ENCODE measurements at regions not wholly inside any gene's neighbourhood (a gene's known extent, or its start where the extent isn't known, plus 50 kb on each side); places are given as distances from the start of the nearest gene placed in this dataset.
"Not testable (repeated sequence)": the region's sequence is repeated elsewhere in the genome, so short reads cannot be mapped to it uniquely, and the experiment has no call there.

- DNase-seq (ENCODE audit: low read depth): no peak
These were observed 248.5 kb upstream of the LMO3 start for GRCh38 chr12:16854465-16854864.

GRCh38 chr12:16849473-16849872 is 243.5 kb upstream of the LMO3 start:
- DNase-seq (ENCODE audit: low read depth): no peak

GRCh38 chr12:16844875-16845274 is 238.9 kb upstream of the LMO3 start:
- no peak for DNase-seq (ENCODE audit: low read depth)

- no peak for DNase-seq (ENCODE audit: low read depth)
These were observed 227.5 kb upstream of the LMO3 start for GRCh38 chr12:16833376-16834015.

GRCh38 chr12:16828891-16829290 is 222.9 kb upstream of the LMO3 start:
- no peak for DNase-seq (ENCODE audit: low read depth)

GRCh38 chr12:16807731-16808130 is 201.8 kb upstream of the LMO3 start:
- no peak for DNase-seq (ENCODE audit: low read depth)

GRCh38 chr12:16796168-16796567 is 190.2 kb upstream of the LMO3 start:
- no peak for DNase-seq (ENCODE audit: low read depth)

GRCh38 chr12:16789204-16789790 is 183.3 kb upstream of the LMO3 start:
- DNase-seq (ENCODE audit: low read depth): no peak

GRCh38 chr12:16788506-16789203 is 182.7 kb upstream of the LMO3 start:
- no peak for DNase-seq (ENCODE audit: low read depth)

GRCh38 chr12:16785953-16786352 is 180.0 kb upstream of the LMO3 start:
- DNase-seq (ENCODE audit: low read depth): no peak

GRCh38 chr12:16785524-16785923 is 179.6 kb upstream of the LMO3 start:
- no peak for DNase-seq (ENCODE audit: low read depth)

- DNase-seq (ENCODE audit: low read depth): not testable (repeated sequence)
These were observed 163.2 kb upstream of the LMO3 start for GRCh38 chr12:16769129-16769528.

- no peak for DNase-seq (ENCODE audit: low read depth)
These were observed 160.8 kb upstream of the LMO3 start for GRCh38 chr12:16766736-16767135.

- DNase-seq (ENCODE audit: low read depth): no peak
These were observed 157.9 kb upstream of the LMO3 start for GRCh38 chr12:16763901-16764300.

- DNase-seq (ENCODE audit: low read depth): no peak
These were observed 151.0 kb upstream of the LMO3 start for GRCh38 chr12:16756833-16757555.

- DNase-seq (ENCODE audit: low read depth): no peak
These were observed 124.8 kb upstream of the LMO3 start for GRCh38 chr12:16730772-16731171.

- no peak for DNase-seq (ENCODE audit: low read depth)
These were observed 120.9 kb upstream of the LMO3 start for GRCh38 chr12:16726879-16727278.

- DNase-seq (ENCODE audit: low read depth): no peak
These were observed 113.9 kb upstream of the LMO3 start for GRCh38 chr12:16719713-16720416.

GRCh38 chr12:16716928-16717327 is 111.0 kb upstream of the LMO3 start:
- DNase-seq (ENCODE audit: low read depth): no peak

- DNase-seq (ENCODE audit: low read depth): no peak
These were observed 86.1 kb upstream of the LMO3 start for GRCh38 chr12:16692099-16692498.

- no peak for DNase-seq (ENCODE audit: low read depth)
These were observed 85.7 kb upstream of the LMO3 start for GRCh38 chr12:16691624-16692023.

GRCh38 chr12:16688200-16688599 is 82.2 kb upstream of the LMO3 start:
- no peak for DNase-seq (ENCODE audit: low read depth)
